ENCODE measurements at regions not wholly inside any gene's neighbourhood (a gene's known extent, or its start where the extent isn't known, plus 50 kb on each side); places are given as distances from the start of the nearest gene placed in this dataset.

- no peak overlapping the region for H3K9ac ChIP-seq (ENCODE audit: low read depth in 1 of 2, low read length in 2 of 2)
- no peak for TF ChIP-seq YY1 (IDR thresholded peaks at IDR 0.05)
- TF ChIP-seq FOXA2 (IDR thresholded peaks at IDR 0.05): no peak
- TF ChIP-seq RAD21 (IDR thresholded peaks at IDR 0.05): no peak
- TF ChIP-seq, protein P1, sequence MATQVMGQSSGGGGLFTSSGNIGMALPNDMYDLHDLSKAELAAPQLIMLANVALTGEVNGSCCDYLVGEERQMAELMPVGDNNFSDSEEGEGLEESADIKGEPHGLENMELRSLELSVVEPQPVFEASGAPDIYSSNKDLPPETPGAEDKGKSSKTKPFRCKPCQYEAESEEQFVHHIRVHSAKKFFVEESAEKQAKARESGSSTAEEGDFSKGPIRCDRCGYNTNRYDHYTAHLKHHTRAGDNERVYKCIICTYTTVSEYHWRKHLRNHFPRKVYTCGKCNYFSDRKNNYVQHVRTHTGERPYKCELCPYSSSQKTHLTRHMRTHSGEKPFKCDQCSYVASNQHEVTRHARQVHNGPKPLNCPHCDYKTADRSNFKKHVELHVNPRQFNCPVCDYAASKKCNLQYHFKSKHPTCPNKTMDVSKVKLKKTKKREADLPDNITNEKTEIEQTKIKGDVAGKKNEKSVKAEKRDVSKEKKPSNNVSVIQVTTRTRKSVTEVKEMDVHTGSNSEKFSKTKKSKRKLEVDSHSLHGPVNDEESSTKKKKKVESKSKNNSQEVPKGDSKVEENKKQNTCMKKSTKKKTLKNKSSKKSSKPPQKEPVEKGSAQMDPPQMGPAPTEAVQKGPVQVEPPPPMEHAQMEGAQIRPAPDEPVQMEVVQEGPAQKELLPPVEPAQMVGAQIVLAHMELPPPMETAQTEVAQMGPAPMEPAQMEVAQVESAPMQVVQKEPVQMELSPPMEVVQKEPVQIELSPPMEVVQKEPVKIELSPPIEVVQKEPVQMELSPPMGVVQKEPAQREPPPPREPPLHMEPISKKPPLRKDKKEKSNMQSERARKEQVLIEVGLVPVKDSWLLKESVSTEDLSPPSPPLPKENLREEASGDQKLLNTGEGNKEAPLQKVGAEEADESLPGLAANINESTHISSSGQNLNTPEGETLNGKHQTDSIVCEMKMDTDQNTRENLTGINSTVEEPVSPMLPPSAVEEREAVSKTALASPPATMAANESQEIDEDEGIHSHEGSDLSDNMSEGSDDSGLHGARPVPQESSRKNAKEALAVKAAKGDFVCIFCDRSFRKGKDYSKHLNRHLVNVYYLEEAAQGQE (IDR thresholded peaks at IDR 0.05): no peak
- TF ChIP-seq RXRA (IDR thresholded peaks at IDR 0.05): no peak
- TF ChIP-seq GABPA (IDR thresholded peaks at IDR 0.05 in 1 of 2, conservative IDR thresholded peaks at IDR 0.05 in 1 of 2): no peak
- TF ChIP-seq NR2F2 (IDR thresholded peaks at IDR 0.05): no peak
- TF ChIP-seq, protein P2, sequence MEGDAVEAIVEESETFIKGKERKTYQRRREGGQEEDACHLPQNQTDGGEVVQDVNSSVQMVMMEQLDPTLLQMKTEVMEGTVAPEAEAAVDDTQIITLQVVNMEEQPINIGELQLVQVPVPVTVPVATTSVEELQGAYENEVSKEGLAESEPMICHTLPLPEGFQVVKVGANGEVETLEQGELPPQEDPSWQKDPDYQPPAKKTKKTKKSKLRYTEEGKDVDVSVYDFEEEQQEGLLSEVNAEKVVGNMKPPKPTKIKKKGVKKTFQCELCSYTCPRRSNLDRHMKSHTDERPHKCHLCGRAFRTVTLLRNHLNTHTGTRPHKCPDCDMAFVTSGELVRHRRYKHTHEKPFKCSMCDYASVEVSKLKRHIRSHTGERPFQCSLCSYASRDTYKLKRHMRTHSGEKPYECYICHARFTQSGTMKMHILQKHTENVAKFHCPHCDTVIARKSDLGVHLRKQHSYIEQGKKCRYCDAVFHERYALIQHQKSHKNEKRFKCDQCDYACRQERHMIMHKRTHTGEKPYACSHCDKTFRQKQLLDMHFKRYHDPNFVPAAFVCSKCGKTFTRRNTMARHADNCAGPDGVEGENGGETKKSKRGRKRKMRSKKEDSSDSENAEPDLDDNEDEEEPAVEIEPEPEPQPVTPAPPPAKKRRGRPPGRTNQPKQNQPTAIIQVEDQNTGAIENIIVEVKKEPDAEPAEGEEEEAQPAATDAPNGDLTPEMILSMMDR (IDR thresholded peaks at IDR 0.05; ENCODE audit: low read depth, low read length, missing input control): no peak
- no peak for TF ChIP-seq TAF1 (conservative IDR thresholded peaks at IDR 0.05)
- no peak for TF ChIP-seq EGR1 (IDR thresholded peaks at IDR 0.05; ENCODE audit: low read depth in 2 of 2)
- TF ChIP-seq JUND (IDR thresholded peaks at IDR 0.05): no peak
- TF ChIP-seq ZBTB33 (IDR thresholded peaks at IDR 0.05): no peak
- no peak for TF ChIP-seq FOXA1 (IDR thresholded peaks at IDR 0.05)
- TF ChIP-seq HNF4A (conservative IDR thresholded peaks at IDR 0.05): no peak
- no peak for TF ChIP-seq SP1 (IDR thresholded peaks at IDR 0.05)
- TF ChIP-seq MAX (IDR thresholded peaks at IDR 0.05): no peak
- 90% methylated on average over 7 of the region's 7 CpGs for WGBS
- H3K27me3 ChIP-seq (ENCODE audit: control insufficient read depth in 4 of 4, insufficient read depth in 4 of 4, low read length in 3 of 4): no peaks in the 10 kb centered on the region
- no peak overlapping the region for H3K27ac ChIP-seq (ENCODE audit: low read depth in 1 of 2, low read length in 2 of 2)
- DNase-seq (ENCODE audit: low spot score): no peak
- no peak overlapping the region for H3K4me3 ChIP-seq (ENCODE audit: low read depth in 1 of 3, low read length in 3 of 3)
- H3K4me1 ChIP-seq (ENCODE audit: control insufficient read depth in 4 of 4, insufficient read depth in 4 of 4, low read length in 3 of 4): no peaks in the 10 kb centered on the region
- H3K36me3 ChIP-seq (ENCODE audit: control insufficient read depth in 4 of 4, insufficient read depth in 3 of 4, low read depth in 1 of 4, low read length in 3 of 4): no peaks in the 10 kb centered on the region
- no peaks in the 10 kb centered on the region for H3K9me3 ChIP-seq (ENCODE audit: control insufficient read depth in 4 of 4, low read length in 3 of 4)
Measured at GRCh38 chr5:61949679-61950435, 356.1 kb upstream of the KIF2A start.

GRCh38 chr5:61951295-61951694, 354.7 kb upstream of the KIF2A start:
- no peaks in the 10 kb centered on the region for H3K9me3 ChIP-seq (ENCODE audit: control insufficient read depth in 4 of 4, low read length in 3 of 4)
- no peak overlapping the region for H3K9ac ChIP-seq (ENCODE audit: low read depth in 1 of 2, low read length in 2 of 2)
- WGBS: 98% methylated on average over 3 of the region's 3 CpGs
- DNase-seq (ENCODE audit: low spot score): no peak
- no peaks in the 10 kb centered on the region for H3K36me3 ChIP-seq (ENCODE audit: control insufficient read depth in 4 of 4, insufficient read depth in 3 of 4, low read depth in 1 of 4, low read length in 3 of 4)
- no peaks in the 10 kb centered on the region for H3K4me1 ChIP-seq (ENCODE audit: control insufficient read depth in 4 of 4, insufficient read depth in 4 of 4, low read length in 3 of 4)
- H3K4me3 ChIP-seq (ENCODE audit: low read depth in 1 of 3, low read length in 3 of 3): no peak overlapping the region
- no peak overlapping the region for H3K27ac ChIP-seq (ENCODE audit: low read depth in 1 of 2, low read length in 2 of 2)
- no peaks in the 10 kb centered on the region for H3K27me3 ChIP-seq (ENCODE audit: control insufficient read depth in 4 of 4, insufficient read depth in 4 of 4, low read length in 3 of 4)
- TF ChIP-seq ZBTB33 (IDR thresholded peaks at IDR 0.05) (no peak), FOXA2 (IDR thresholded peaks at IDR 0.05) (no peak), NR2F2 (IDR thresholded peaks at IDR 0.05) (no peak)
- TF ChIP-seq, protein P1 (IDR thresholded peaks at IDR 0.05): no peak
